ENCODE measurements at regions not wholly inside any gene's neighbourhood (a gene's known extent, or its start where the extent isn't known, plus 50 kb on each side); places are given as distances from the start of the nearest gene placed in this dataset.

GRCh38 chr16:65783709-65784474, 582.6 kb upstream of the CDH5 start:
- no peak for DNase-seq

- no peak for DNase-seq
Measured at GRCh38 chr16:65782611-65783600, 583.6 kb upstream of the CDH5 start.

GRCh38 chr16:65781855-65782254, 584.6 kb upstream of the CDH5 start:
- no peak for DNase-seq

- DNase-seq, result no peak
Measured at GRCh38 chr16:65781363-65781762, 585.1 kb upstream of the CDH5 start.

- no peak for DNase-seq
Measured at GRCh38 chr16:65779201-65779600, 587.3 kb upstream of the CDH5 start.

- no peak for DNase-seq
Measured at GRCh38 chr16:65776639-65777183, 589.8 kb upstream of the CDH5 start.

GRCh38 chr16:65775829-65776228, 590.7 kb upstream of the CDH5 start:
- DNase-seq, result no peak

- no peak for DNase-seq
Measured at GRCh38 chr16:65774350-65774749, 592.1 kb upstream of the CDH5 start.

GRCh38 chr16:65773301-65773874, 593.1 kb upstream of the CDH5 start:
- DNase-seq, result no peak

GRCh38 chr16:65772134-65772732, 594.3 kb upstream of the CDH5 start:
- no peak for DNase-seq

GRCh38 chr16:65771707-65772106, 594.8 kb upstream of the CDH5 start:
- DNase-seq, result no peak

- DNase-seq, result no peak
Measured at GRCh38 chr16:65770752-65771151, 595.7 kb upstream of the CDH5 start.

- no peak for DNase-seq
Measured at GRCh38 chr16:65769776-65770438, 596.6 kb upstream of the CDH5 start.

- DNase-seq, result no peak
Measured at GRCh38 chr16:65769055-65769465, 597.4 kb upstream of the CDH5 start.

- no peak for DNase-seq
Measured at GRCh38 chr16:65767125-65767524, 599.4 kb upstream of the CDH5 start.

GRCh38 chr16:65763640-65764305, 602.7 kb upstream of the CDH5 start:
- DNase-seq, result no peak

GRCh38 chr16:65760874-65761273, 605.6 kb upstream of the CDH5 start:
- no peak for DNase-seq

- DNase-seq, result no peak
Measured at GRCh38 chr16:65758620-65759019, 607.9 kb upstream of the CDH5 start.

GRCh38 chr16:65757064-65757463, 609.4 kb upstream of the CDH5 start:
- DNase-seq, result no peak

- DNase-seq, result no peak
Measured at GRCh38 chr16:65756163-65756562, 610.3 kb upstream of the CDH5 start.

- DNase-seq, result no peak
Measured at GRCh38 chr16:65754820-65755691, 611.4 kb upstream of the CDH5 start.
